Esophagus squamous epithelium (tissue), 4 donors: ENCODE measurements at regions not wholly inside any gene's neighbourhood (a gene's known extent, or its start where the extent isn't known, plus 50 kb on each side); places are given as distances from the start of the nearest gene placed in this dataset.
"Not testable (repeated sequence)": the region's sequence is repeated elsewhere in the genome, so short reads cannot be mapped to it uniquely, and the experiment has no call there.

Experiments
- POLR2A ChIP-seq, 4 donors: fragments of 450-650 bp; IDR thresholded peaks; one replicate each; pipeline ENCODE4 v1.6.1; 2017; ENCODE audit warnings: antibody characterized with exemption in 4 of 4, mild to moderate bottlenecking in 4 of 4, moderate library complexity in 3 of 4
- TF ChIP-seq, protein P1 (sequence below), 6 experiments: fragments of 450-650 bp in 4 of 6; fragments of 200-600 bp in 2 of 6; sonication (generic) in 2 of 6; IDR thresholded peaks; one replicate each; pipeline ENCODE4 v1.5.1; 2016 to 2019; ENCODE audit warnings: antibody characterized with exemption in 6 of 6, mild to moderate bottlenecking in 4 of 6, moderate library complexity in 4 of 6

- TF ChIP-seq, protein P1, sequence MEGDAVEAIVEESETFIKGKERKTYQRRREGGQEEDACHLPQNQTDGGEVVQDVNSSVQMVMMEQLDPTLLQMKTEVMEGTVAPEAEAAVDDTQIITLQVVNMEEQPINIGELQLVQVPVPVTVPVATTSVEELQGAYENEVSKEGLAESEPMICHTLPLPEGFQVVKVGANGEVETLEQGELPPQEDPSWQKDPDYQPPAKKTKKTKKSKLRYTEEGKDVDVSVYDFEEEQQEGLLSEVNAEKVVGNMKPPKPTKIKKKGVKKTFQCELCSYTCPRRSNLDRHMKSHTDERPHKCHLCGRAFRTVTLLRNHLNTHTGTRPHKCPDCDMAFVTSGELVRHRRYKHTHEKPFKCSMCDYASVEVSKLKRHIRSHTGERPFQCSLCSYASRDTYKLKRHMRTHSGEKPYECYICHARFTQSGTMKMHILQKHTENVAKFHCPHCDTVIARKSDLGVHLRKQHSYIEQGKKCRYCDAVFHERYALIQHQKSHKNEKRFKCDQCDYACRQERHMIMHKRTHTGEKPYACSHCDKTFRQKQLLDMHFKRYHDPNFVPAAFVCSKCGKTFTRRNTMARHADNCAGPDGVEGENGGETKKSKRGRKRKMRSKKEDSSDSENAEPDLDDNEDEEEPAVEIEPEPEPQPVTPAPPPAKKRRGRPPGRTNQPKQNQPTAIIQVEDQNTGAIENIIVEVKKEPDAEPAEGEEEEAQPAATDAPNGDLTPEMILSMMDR (IDR thresholded peaks at IDR 0.05): not testable (repeated sequence)
- TF ChIP-seq POLR2A (IDR thresholded peaks at IDR 0.05): not testable (repeated sequence)
Observed at GRCh38 chr10:47710443-47710842, 52.9 kb downstream of the SYT15B start.
